OCI-LY1 (cell line): ENCODE measurements at regions not wholly inside any gene's neighbourhood (a gene's known extent, or its start where the extent isn't known, plus 50 kb on each side); places are given as distances from the start of the nearest gene placed in this dataset.

Experiments used
- CTCF ChIP-seq: fragments of 200-600 bp; sonication (generic), shearing (Covaris generic); IDR thresholded peaks from 2 replicates; pipeline ENCODE4 v1.5.1; 2017; ENCODE audit warnings: mild to moderate bottlenecking, antibody characterized with exemption, low read length, moderate library complexity, mixed read lengths
- EZH2 ChIP-seq: fragments of 200-600 bp; sonication (generic), shearing (Covaris generic); IDR thresholded peaks from 2 replicates; pipeline ENCODE4 v1.8.0; 2017; ENCODE audit warnings: borderline replicate concordance, mixed run types, mild to moderate bottlenecking, antibody characterized with exemption, low read length, moderate library complexity, mixed read lengths

GRCh38 chr18:24974431-24974830 is 377.5 kb downstream of the ZNF521 start:
- TF ChIP-seq CTCF (no peak), EZH2 (no peak)
